K562 (cell line): ENCODE measurements at regions not wholly inside any gene's neighbourhood (a gene's known extent, or its start where the extent isn't known, plus 50 kb on each side); places are given as distances from the start of the nearest gene placed in this dataset.

Experiments used
- ATAC-seq: fragments of 200-7000 bp; cut with Tn5 transposase; 3 replicates; pipeline ENCODE4 v1.9.1; 2020; ENCODE audit warnings: moderate library complexity
- BruUV-seq: library from RNA; stranded (reverse); fragments of 400-500 nt; replicated peaks from 2 replicates; lab custom pipeline; 2021; lab: Mats Ljungman, UMichigan
- CTCF ChIA-PET: fragments of 300-600 bp; formaldehyde crosslinking; extraction: SDS; loops from one replicate; lab custom pipeline; 2021; ENCODE audit warnings: low intra/inter-chr PET ratio; lab: Yijun Ruan, JAX
- POLR2A ChIA-PET: fragments of 300-600, 350-650 bp; sonication (Branson Sonifier 250); formaldehyde crosslinking; extraction: SDS; loops from one replicate; lab custom pipeline; 2021; ENCODE audit warnings: antibody characterized with exemption, inconsistent platforms; lab: Yijun Ruan, JAX
- DNase-seq, 4 experiments: peaks; one replicate each; pipeline versions ENCODE4 v3.0.0 to v3.0.0-alpha.2; 2011 to 2018; ENCODE audit warnings: low spot score in 3 of 4, mixed read lengths in 3 of 4; ENCODE audit errors: extremely low read depth in 1 of 4
- FAIRE-seq: peaks from 2 replicates; lab custom pipeline; 2011; peaks lifted over from hg19 to GRCh38; lab: Jason Lieb, UNC
- H2AFZ ChIP-seq: 2 replicates; pipeline ENCODE4 v1.6.0; 2011; ENCODE audit warnings: low read depth, low read length, control low read depth, inconsistent platforms
- H3K27ac ChIP-seq: fragments of 200-600 bp; 3 replicates; pipeline ENCODE4 v1.8.0; 2011; ENCODE audit warnings: low read depth, mild to moderate bottlenecking, control low read depth, inconsistent platforms, low read length, moderate library complexity, mixed read lengths; ENCODE audit errors: extremely low read depth
- H3K27me3 ChIP-seq, 2 experiments: fragments of 300-600 bp in 1 of 2; 2 replicates in 1 of 2; 3 replicates in 1 of 2; pipeline versions ENCODE4 v1.6.0 to v1.8.0; 2011; ENCODE audit warnings: inconsistent platforms in 2 of 2, low read length in 2 of 2, mild to moderate bottlenecking in 1 of 2, mixed read lengths in 1 of 2, moderate library complexity in 1 of 2; ENCODE audit not compliant: control insufficient read depth in 2 of 2, insufficient read depth in 2 of 2
- H3K36me3 ChIP-seq: fragments of 300-600 bp; 3 replicates; pipeline ENCODE4 v1.8.0; 2011; ENCODE audit warnings: mild to moderate bottlenecking, low read length, inconsistent platforms; ENCODE audit not compliant: control insufficient read depth, insufficient read depth
- H3K4me1 ChIP-seq, 2 experiments: fragments of 200-600 bp in 1 of 2; replicated peaks in 1 of 2; 2 replicates in 1 of 2; 3 replicates in 1 of 2; pipeline versions ENCODE4 v1.5.1 to v1.8.0; 2011; ENCODE audit warnings: inconsistent platforms in 2 of 2, low read length in 2 of 2, mild to moderate bottlenecking in 1 of 2, mixed read lengths in 1 of 2, moderate library complexity in 1 of 2; ENCODE audit not compliant: control insufficient read depth in 2 of 2, insufficient read depth in 2 of 2
- H3K4me2 ChIP-seq: 2 replicates; pipeline ENCODE4 v1.6.1; 2011; ENCODE audit warnings: low read length, control low read depth, inconsistent platforms, mixed read lengths; ENCODE audit not compliant: insufficient read depth
- H3K4me3 ChIP-seq: fragments of 200-600 bp; sonication (generic), shearing (Covaris generic); 2 replicates; pipeline ENCODE4 v1.5.1; 2016; ENCODE audit warnings: control low read depth, inconsistent platforms
- H3K79me2 ChIP-seq: fragments of 200-600 bp; 3 replicates; pipeline ENCODE4 v1.8.0; 2011; ENCODE audit warnings: low read length, inconsistent platforms; ENCODE audit not compliant: control insufficient read depth, insufficient read depth
- H3K9ac ChIP-seq, 2 experiments: 2 replicates each; pipeline versions ENCODE4 v1.6.0 to v1.6.1; 2011; ENCODE audit warnings: low read depth in 2 of 2, low read length in 2 of 2, control low read depth in 1 of 2, inconsistent platforms in 1 of 2, mild to moderate bottlenecking in 1 of 2, mixed read lengths in 1 of 2; ENCODE audit not compliant: insufficient read depth in 1 of 2
- H3K9me1 ChIP-seq: one replicate; pipeline ENCODE4 v1.6.0; 2011; ENCODE audit warnings: inconsistent platforms, mild to moderate bottlenecking, low read length, moderate library complexity; ENCODE audit not compliant: control insufficient read depth, insufficient read depth
- H3K9me3 ChIP-seq: replicated peaks from 2 replicates; pipeline ENCODE4 v1.5.1; 2011; ENCODE audit warnings: low read depth, low read length, inconsistent platforms; ENCODE audit not compliant: control insufficient read depth, insufficient read depth
- H4K20me1 ChIP-seq: replicated peaks from 2 replicates; pipeline ENCODE4 v1.6.1; 2011; ENCODE audit warnings: low read length, inconsistent platforms, mixed read lengths; ENCODE audit not compliant: control insufficient read depth, insufficient read depth
- CBX1 ChIP-seq: sonication (generic); IDR thresholded peaks from 2 replicates; pipeline ENCODE4 v1.6.1; 2016; ENCODE audit warnings: antibody characterized with exemption, low read depth, mild to moderate bottlenecking
- HDAC3 ChIP-seq: fragments of 450-650 bp; IDR thresholded peaks from 2 replicates; pipeline ENCODE4 v1.6.1; 2018; ENCODE audit warnings: borderline replicate concordance, mild to moderate bottlenecking, moderate library complexity; ENCODE audit not compliant: partially characterized antibody
- HMG20B ChIP-seq: fragments of 250-450 bp; sonication (Bioruptor Pico); IDR thresholded peaks from 2 replicates; pipeline ENCODE4 v1.5.0; 2021; ENCODE audit warnings: mild to moderate bottlenecking
- SRF ChIP-seq, 2 experiments: fragments of 250-450, 450-650 bp in 1 of 2; sonication (Bioruptor Pico) in 1 of 2; sonication (generic) in 1 of 2; formaldehyde crosslinking; IDR thresholded peaks; 2 replicates each; pipeline versions ENCODE4 v1.5.0 to v1.5.1; 2020 to 2022; ENCODE audit warnings: mild to moderate bottlenecking in 1 of 2, missing genetic modification reagents in 1 of 2
- SRSF9 ChIP-seq: fragments of 200-400 bp; formaldehyde crosslinking; IDR thresholded peaks from 2 replicates; pipeline ENCODE4 v1.6.1; 2017; ENCODE audit warnings: low read depth, low read length, borderline replicate concordance
- TOE1 ChIP-seq, 2 experiments: fragments of 450-650 bp in 1 of 2; sonication (generic) in 1 of 2; formaldehyde crosslinking in 1 of 2; IDR thresholded peaks; 2 replicates each; pipeline versions ENCODE4 v1.7.1 to v1.8.0; 2016 to 2022; ENCODE audit warnings: borderline replicate concordance in 2 of 2, mild to moderate bottlenecking in 2 of 2, antibody characterized with exemption in 1 of 2, inconsistent platforms in 1 of 2, low read depth in 1 of 2, missing genetic modification reagents in 1 of 2, moderate library complexity in 1 of 2
- WGBS: fragments of 100-300 bp; shearing (Covaris generic); methylation state at CpG from one replicate; pipeline ENCODE4 v1.1.6; 2016; ENCODE audit warnings: low coverage, mixed read lengths; ENCODE audit not compliant: insufficient coverage; ENCODE audit errors: missing lambda C conversion rate; 5-methylcytosine and 5-hydroxymethylcytosine counted together
- in situ Hi-C: fragments of 300-500 bp; cut with MboI; formaldehyde crosslinking; loops from 4 replicates; pipeline ENCODE4 v1.15.0; 2018; ENCODE audit warnings: inconsistent platforms, mixed read lengths
- intact Hi-C: fragments of 100-400 bp; cut with micrococcal nuclease; formaldehyde crosslinking; loops from 2 replicates; pipeline ENCODE4 v1.14.2; 2022
- TF ChIP-seq, protein P1 (sequence below): sonication (generic); formaldehyde crosslinking; IDR thresholded peaks from 2 replicates; pipeline ENCODE4 v1.9.0; 2022; ENCODE audit warnings: mild to moderate bottlenecking, missing genetic modification reagents

- Histone ChIP-seq H3K9me3 (no peaks in the 10 kb centered on the region), H3K4me3 (no peak overlapping the region), H3K4me1 (no peaks in the 10 kb centered on the region), H2AFZ (no peak overlapping the region), H3K4me2 (no peak overlapping the region), H3K9me1 (no peaks in the 10 kb centered on the region), H3K9ac (no peak overlapping the region), H3K27me3 (peaks cover 0 to 12% of the 10 kb centered on the region in 2 experiments; a peak in 2 of 5 replicates), H3K27ac (no peak overlapping the region), H3K36me3 (no peaks in the 10 kb centered on the region), H3K79me2 (no peaks in the 10 kb centered on the region), H4K20me1 (no peaks in the 10 kb centered on the region)
- POLR2A ChIA-PET: interaction anchor here (0.5 to 1.0 kb wide), 2 partner anchors 14 to 48 kb away, joined by 3 read pairs; no protein-coding TSS in a partner anchor
- intact Hi-C loops (no loop called here), in situ Hi-C loops (no loop called here)
- CTCF ChIA-PET: no interaction called here
- 5% methylated on average over 4 of the region's 4 CpGs for WGBS
- no peak for TF ChIP-seq CBX1
- no peak for TF ChIP-seq HMG20B
- TF ChIP-seq TOE1 (IDR thresholded peaks at IDR 0.05; ENCODE audit: borderline replicate concordance): no peak
- no peak for TF ChIP-seq TOE1 (CRISPR knock-in tag; IDR thresholded peaks at IDR 0.05; ENCODE audit: borderline replicate concordance, low read depth)
- TF ChIP-seq SRSF9: no peak
- TF ChIP-seq, protein P1, sequence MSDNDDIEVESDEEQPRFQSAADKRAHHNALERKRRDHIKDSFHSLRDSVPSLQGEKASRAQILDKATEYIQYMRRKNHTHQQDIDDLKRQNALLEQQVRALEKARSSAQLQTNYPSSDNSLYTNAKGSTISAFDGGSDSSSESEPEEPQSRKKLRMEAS (CRISPR knock-in tag): no peak
- no peak for TF ChIP-seq HDAC3
- TF ChIP-seq SRF (CRISPR knock-in tag; IDR thresholded peaks at IDR 0.05): no peak
- FAIRE-seq: no peak
- BruUV-seq: no TSS peak
- no peak for DNase-seq
- ATAC-seq: no peak
Measured at GRCh38 chr3:107881509-107881908, 209.3 kb downstream of the CD47 start.
